Left ventricle myocardium inferior (tissue), 1 donor: ENCODE measurements at regions not wholly inside any gene's neighbourhood (a gene's known extent, or its start where the extent isn't known, plus 50 kb on each side); places are given as distances from the start of the nearest gene placed in this dataset.

ENCODE experiments used
- DNase-seq: peaks from one replicate; pipeline ENCODE4 v3.0.0-alpha.2; 2020
- H3K27ac ChIP-seq: fragments of 200-600 bp; replicated peaks from 2 replicates; pipeline ENCODE4 v1.8.0; 2021
- H3K27me3 ChIP-seq: fragments of 200-600 bp; 2 replicates; pipeline ENCODE4 v1.8.0; 2021; ENCODE audit warnings: low read depth
- H3K36me3 ChIP-seq: fragments of 200-600 bp; 2 replicates; pipeline ENCODE4 v1.8.0; 2021
- H3K4me1 ChIP-seq: fragments of 200-600 bp; 2 replicates; pipeline ENCODE4 v1.8.0; 2021
- H3K4me3 ChIP-seq: fragments of 200-600 bp; 2 replicates; pipeline ENCODE4 v1.8.0; 2021; ENCODE audit warnings: mild to moderate bottlenecking, moderate library complexity
- H3K9me3 ChIP-seq: fragments of 200-600 bp; replicated peaks from 2 replicates; pipeline ENCODE4 v1.8.0; 2021
- intact Hi-C: fragments of 100-400 bp; cut with micrococcal nuclease; formaldehyde crosslinking; loops from one replicate; pipeline ENCODE4 v1.11.0; 2022
- TF ChIP-seq, protein P1 (sequence below): fragments of 200-600 bp; IDR thresholded peaks from 2 replicates; pipeline ENCODE4 v1.8.0; 2021; ENCODE audit warnings: antibody characterized with exemption, mild to moderate bottlenecking, borderline replicate concordance
- donor health status: DM: no; HTN: yes; CAD: no; lungs with severe emphysema.

- Histone ChIP-seq H3K36me3 (no peaks in the 10 kb centered on the region), H3K27ac (no peak overlapping the region), H3K9me3 (no peaks in the 10 kb centered on the region), H3K4me3 (no peak overlapping the region), H3K4me1 (no peaks in the 10 kb centered on the region), H3K27me3 (peaks cover 84% of the 10 kb centered on the region)
- intact Hi-C loops: no loop called here
- TF ChIP-seq, protein P1, sequence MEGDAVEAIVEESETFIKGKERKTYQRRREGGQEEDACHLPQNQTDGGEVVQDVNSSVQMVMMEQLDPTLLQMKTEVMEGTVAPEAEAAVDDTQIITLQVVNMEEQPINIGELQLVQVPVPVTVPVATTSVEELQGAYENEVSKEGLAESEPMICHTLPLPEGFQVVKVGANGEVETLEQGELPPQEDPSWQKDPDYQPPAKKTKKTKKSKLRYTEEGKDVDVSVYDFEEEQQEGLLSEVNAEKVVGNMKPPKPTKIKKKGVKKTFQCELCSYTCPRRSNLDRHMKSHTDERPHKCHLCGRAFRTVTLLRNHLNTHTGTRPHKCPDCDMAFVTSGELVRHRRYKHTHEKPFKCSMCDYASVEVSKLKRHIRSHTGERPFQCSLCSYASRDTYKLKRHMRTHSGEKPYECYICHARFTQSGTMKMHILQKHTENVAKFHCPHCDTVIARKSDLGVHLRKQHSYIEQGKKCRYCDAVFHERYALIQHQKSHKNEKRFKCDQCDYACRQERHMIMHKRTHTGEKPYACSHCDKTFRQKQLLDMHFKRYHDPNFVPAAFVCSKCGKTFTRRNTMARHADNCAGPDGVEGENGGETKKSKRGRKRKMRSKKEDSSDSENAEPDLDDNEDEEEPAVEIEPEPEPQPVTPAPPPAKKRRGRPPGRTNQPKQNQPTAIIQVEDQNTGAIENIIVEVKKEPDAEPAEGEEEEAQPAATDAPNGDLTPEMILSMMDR: no peak
- DNase-seq: no peak
Measured at GRCh38 chr14:95979339-95980042, 59.7 kb upstream of the C14orf132 start.

GRCh38 chr14:95980402-95980801 lies 58.8 kb upstream of the C14orf132 start:
- no peaks in the 10 kb centered on the region for H3K4me1 ChIP-seq
- intact Hi-C loops: no loop called here

DNA sequence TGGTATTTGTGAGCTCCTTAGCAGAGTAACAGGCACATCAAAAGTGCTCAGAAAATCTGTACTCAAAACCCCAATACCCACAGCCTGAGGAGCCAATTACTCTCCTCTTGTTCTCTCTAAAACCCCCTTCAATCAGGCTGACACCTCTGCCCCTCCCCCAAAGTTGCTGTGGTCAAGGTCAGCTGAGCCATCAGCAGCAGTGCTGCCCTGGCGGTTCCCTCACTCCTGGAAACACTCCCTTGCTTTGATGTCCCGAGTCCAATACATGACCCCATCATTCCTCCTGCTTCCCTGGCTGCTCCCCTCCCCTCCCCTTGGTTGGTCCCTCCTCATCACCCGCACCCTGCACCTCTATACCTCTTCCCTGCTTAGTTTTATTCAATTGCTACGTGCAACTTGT lies 57.2 kb upstream of the C14orf132 start:
- H3K4me1 ChIP-seq: no peaks in the 10 kb centered on the region
- no peak for DNase-seq
- H3K4me3 ChIP-seq: no peak overlapping the region
- no peak overlapping the region for H3K27ac ChIP-seq
- H3K27me3 ChIP-seq: peaks cover 79% of the 10 kb centered on the region
- no peaks in the 10 kb centered on the region for H3K9me3 ChIP-seq
- TF ChIP-seq, protein P1: no peak
- intact Hi-C loops: no loop called here
- no peaks in the 10 kb centered on the region for H3K36me3 ChIP-seq

More at GRCh38 chr14:95980402-95980801, 58.8 kb upstream of the C14orf132 start:
- DNase-seq: no peak
- no peaks in the 10 kb centered on the region for H3K36me3 ChIP-seq
- peaks cover 85% of the 10 kb centered on the region for H3K27me3 ChIP-seq
- TF ChIP-seq, protein P1: no peak
- H3K9me3 ChIP-seq: no peaks in the 10 kb centered on the region
- H3K27ac ChIP-seq: no peak overlapping the region
- H3K4me3 ChIP-seq: no peak overlapping the region

- no peak for DNase-seq
- no peaks in the 10 kb centered on the region for H3K9me3 ChIP-seq
- no peak overlapping the region for H3K4me3 ChIP-seq
- H3K27ac ChIP-seq: no peak overlapping the region
- peaks cover 70% of the 10 kb centered on the region for H3K27me3 ChIP-seq
- TF ChIP-seq, protein P1: no peak
- no peaks in the 10 kb centered on the region for H3K36me3 ChIP-seq
- intact Hi-C loops: no loop called here
- H3K4me1 ChIP-seq: no peaks in the 10 kb centered on the region
Measured at GRCh38 chr14:95984206-95984605, 55.0 kb upstream of the C14orf132 start.
